GM23248 (cell line): ENCODE measurements at regions not wholly inside any gene's neighbourhood (a gene's known extent, or its start where the extent isn't known, plus 50 kb on each side); places are given as distances from the start of the nearest gene placed in this dataset.

ENCODE experiments used
- DNase-seq: peaks from one replicate; pipeline ENCODE4 v3.0.0-alpha.2; 2015
- H2AFZ ChIP-seq: fragments of 200-600 bp; sonication (generic); 2 replicates; pipeline ENCODE4 v1.6.1; 2016; ENCODE audit warnings: antibody characterized with exemption
- H3F3A ChIP-seq: fragments of 200-600 bp; sonication (generic); 2 replicates; pipeline ENCODE4 v1.6.1; 2016; ENCODE audit warnings: mild to moderate bottlenecking, antibody characterized with exemption, mixed run types; ENCODE audit not compliant: insufficient read depth
- H3K27ac ChIP-seq: fragments of 200-600 bp; sonication (generic); 2 replicates; pipeline ENCODE4 v1.5.1; 2016; ENCODE audit warnings: mild to moderate bottlenecking
- H3K27me3 ChIP-seq: fragments of 200-600 bp; sonication (generic); replicated peaks from 2 replicates; pipeline ENCODE4 v1.6.1; 2016; ENCODE audit warnings: mild to moderate bottlenecking; ENCODE audit not compliant: insufficient read depth
- H3K36me3 ChIP-seq: fragments of 200-600 bp; sonication (generic); 2 replicates; pipeline ENCODE4 v1.6.1; 2016; ENCODE audit warnings: low read depth, mild to moderate bottlenecking
- H3K4me1 ChIP-seq: fragments of 200-600 bp; sonication (generic); 2 replicates; pipeline ENCODE4 v1.6.1; 2016; ENCODE audit warnings: mild to moderate bottlenecking; ENCODE audit not compliant: insufficient read depth
- H3K4me2 ChIP-seq: fragments of 200-600 bp; sonication (generic); one replicate; pipeline ENCODE4 v1.6.1; 2016; ENCODE audit warnings: mild to moderate bottlenecking; ENCODE audit not compliant: unreplicated experiment
- H3K4me3 ChIP-seq: fragments of 200-600 bp; sonication (generic); 2 replicates; pipeline ENCODE4 v1.5.1; 2016; ENCODE audit warnings: mild to moderate bottlenecking
- H3K79me2 ChIP-seq: fragments of 200-600 bp; sonication (generic); 2 replicates; pipeline ENCODE4 v1.6.1; 2016; ENCODE audit warnings: mild to moderate bottlenecking; ENCODE audit not compliant: insufficient read depth
- H3K9ac ChIP-seq: fragments of 200-600 bp; sonication (generic); 2 replicates; pipeline ENCODE4 v1.6.1; 2016; ENCODE audit warnings: mild to moderate bottlenecking
- H3K9me2 ChIP-seq: fragments of 200-600 bp; sonication (generic); 2 replicates; pipeline ENCODE4 v1.6.1; 2016; ENCODE audit warnings: mixed run types, mild to moderate bottlenecking, moderate library complexity; ENCODE audit not compliant: insufficient read depth
- H3K9me3 ChIP-seq: fragments of 200-600 bp; sonication (generic); one replicate; pipeline ENCODE4 v1.6.1; 2017; ENCODE audit warnings: low read depth
- H4K20me1 ChIP-seq: fragments of 200-600 bp; sonication (generic); 2 replicates; pipeline ENCODE4 v1.6.0; 2016; ENCODE audit not compliant: insufficient read depth
- EZH2 ChIP-seq: fragments of 200-600 bp; sonication (generic); IDR thresholded peaks from 2 replicates; pipeline ENCODE4 v1.6.1; 2018; ENCODE audit warnings: antibody characterized with exemption, mild to moderate bottlenecking; ENCODE audit not compliant: insufficient read depth, poor library complexity, severe bottlenecking
- EZH2phosphoT487 ChIP-seq: fragments of 200-600 bp; sonication (generic); IDR thresholded peaks from 2 replicates; pipeline ENCODE4 v1.6.1; 2018; ENCODE audit warnings: antibody characterized with exemption, moderate library complexity, mild to moderate bottlenecking, low read depth; ENCODE audit not compliant: insufficient read depth
- WGBS, 2 experiments: methylation state at CpG; one replicate each; pipeline ENCODE4 v1.1.6; 2015 to 2017; ENCODE audit warnings: low lambda C conversion rate in 2 of 2, low coverage in 1 of 2; ENCODE audit errors: missing lambda C conversion rate in 2 of 2; 5-methylcytosine and 5-hydroxymethylcytosine counted together
- in situ Hi-C: fragments of 300-500 bp; cut with MboI; formaldehyde crosslinking; loops from 2 replicates; pipeline ENCODE4 v1.15.0; 2020

DNA sequence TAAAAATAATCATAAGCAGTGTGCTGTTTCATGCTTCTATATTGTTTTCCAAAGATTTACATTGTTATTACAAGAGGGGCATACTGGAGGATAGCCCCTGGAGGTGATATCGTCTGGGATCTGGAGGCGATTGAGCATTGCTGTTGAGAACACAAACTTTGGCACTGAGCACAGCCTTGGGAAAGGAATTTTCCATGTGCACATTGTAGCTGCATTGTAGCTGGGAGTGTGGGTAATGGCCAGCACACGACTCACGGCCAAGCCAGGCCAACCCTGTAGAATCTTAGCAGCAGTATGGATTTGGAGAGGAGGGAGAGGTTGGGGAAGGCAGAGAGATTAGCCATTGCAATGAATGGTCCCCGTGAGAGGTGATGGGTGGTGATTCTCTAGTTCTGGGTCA is 121.9 kb downstream of the SMIM20 start:
- H2AFZ ChIP-seq, result no peak overlapping the region
- WGBS, 2 experiments, result 68 to 75% methylated on average over 5 of the region's 5 CpGs
- DNase-seq, result peak; percentile 30

DNA sequence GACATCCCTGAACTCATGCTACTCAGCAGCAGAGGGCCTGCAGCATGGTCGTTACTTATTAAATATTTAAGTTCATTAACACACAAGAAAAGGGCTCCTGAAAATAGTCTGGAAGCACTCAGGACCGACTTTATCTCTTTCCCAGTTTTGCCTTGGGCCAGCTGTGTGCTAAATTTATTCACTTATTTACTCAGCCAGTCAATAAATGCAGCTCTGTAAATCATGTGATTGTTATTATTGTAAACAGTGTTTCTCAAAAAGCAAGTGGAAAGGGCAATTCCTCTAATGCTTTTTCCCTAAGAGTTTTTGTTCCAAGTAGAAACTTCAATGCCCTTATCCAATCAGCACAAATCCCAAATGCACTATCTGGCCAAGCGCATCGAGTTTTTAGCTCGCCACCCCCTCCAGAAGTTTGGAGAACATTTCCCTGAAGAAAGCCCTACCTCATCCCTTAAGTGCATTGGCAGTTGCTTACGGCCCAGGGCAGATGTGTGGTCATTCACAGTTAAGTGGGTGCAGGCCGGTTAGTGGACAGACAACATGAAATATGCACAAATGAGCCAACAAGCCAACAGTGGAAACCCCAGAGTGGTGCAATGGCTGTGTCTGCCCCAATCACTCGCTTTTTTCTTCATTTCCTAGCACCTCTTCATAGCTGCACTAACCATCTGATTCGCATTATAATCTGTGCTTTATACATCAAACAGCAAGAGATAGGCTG is 125.8 kb downstream of the SMIM20 start:
- TF ChIP-seq EZH2phosphoT487 (no peak), EZH2 (no peak)
- no peaks in the 10 kb centered on the region for H3K9me2 ChIP-seq
- H3K27ac ChIP-seq, result no peak overlapping the region
- no peak overlapping the region for H3K9ac ChIP-seq
- no peaks in the 10 kb centered on the region for H3K79me2 ChIP-seq
- no peaks in the 10 kb centered on the region for H3K36me3 ChIP-seq
- no peaks in the 10 kb centered on the region for H4K20me1 ChIP-seq
- in situ Hi-C loops, result loop anchor here (25.0 kb wide), 1 partner anchor 373 kb away; no protein-coding TSS in a partner anchor
- H3K4me3 ChIP-seq, result no peak overlapping the region
- no peaks in the 10 kb centered on the region for H3K9me3 ChIP-seq
- WGBS, 2 experiments, result 46 to 48% methylated on average over 9 of the region's 9 CpGs
- no peaks in the 10 kb centered on the region for H3K4me1 ChIP-seq
- H3K4me2 ChIP-seq, result no peak overlapping the region
- peak; percentile 35 for DNase-seq
- no peak overlapping the region for H2AFZ ChIP-seq
- H3F3A ChIP-seq, result no peaks in the 10 kb centered on the region
- H3K27me3 ChIP-seq, result no peaks in the 10 kb centered on the region

More for the DNA sequence above, 121.9 kb downstream of the SMIM20 start:
- Histone ChIP-seq H3K9ac (no peak overlapping the region), H3K27me3 (no peaks in the 10 kb centered on the region), H3K9me2 (no peaks in the 10 kb centered on the region), H3K36me3 (no peaks in the 10 kb centered on the region), H3K27ac (no peak overlapping the region), H3K9me3 (no peaks in the 10 kb centered on the region), H3K4me3 (no peak overlapping the region), H3K4me2 (no peak overlapping the region), H3F3A (peaks cover 29% of the 10 kb centered on the region), H4K20me1 (no peaks in the 10 kb centered on the region), H3K4me1 (peaks cover 24% of the 10 kb centered on the region), H3K79me2 (no peaks in the 10 kb centered on the region)
- in situ Hi-C loops, result loop anchor here (25.0 kb wide), 1 partner anchor 376 kb away; no protein-coding TSS in a partner anchor
- TF ChIP-seq EZH2 (no peak), EZH2phosphoT487 (no peak)

DNA sequence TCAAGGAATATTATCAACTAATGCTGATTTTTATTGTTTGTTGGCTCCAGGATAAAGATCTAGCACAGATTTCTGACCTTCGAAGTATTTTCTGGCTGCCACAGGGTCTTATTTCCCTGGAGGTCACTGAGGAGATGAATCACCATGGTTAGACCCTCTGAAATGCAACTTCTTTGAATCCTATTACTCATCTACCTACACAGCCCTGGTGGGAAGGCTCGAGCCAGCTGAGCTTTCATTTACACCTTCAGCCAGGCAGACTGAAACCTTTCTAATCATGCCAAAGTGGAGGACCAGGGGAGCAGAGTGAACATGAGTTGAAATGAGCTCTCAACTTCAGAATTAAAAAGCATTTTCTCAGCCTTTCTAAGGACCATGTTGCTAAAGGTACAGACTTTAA is 130.5 kb downstream of the SMIM20 start:
- DNase-seq, result no peak
- Histone ChIP-seq H3K9me2 (no peaks in the 10 kb centered on the region), H3K79me2 (no peaks in the 10 kb centered on the region), H3K36me3 (no peaks in the 10 kb centered on the region), H3K4me2 (no peak overlapping the region), H3F3A (peaks cover 9% of the 10 kb centered on the region), H3K9me3 (no peaks in the 10 kb centered on the region), H2AFZ (no peak overlapping the region), H3K27me3 (no peaks in the 10 kb centered on the region), H3K4me3 (no peak overlapping the region), H4K20me1 (no peaks in the 10 kb centered on the region), H3K9ac (no peak overlapping the region), H3K27ac (no peak overlapping the region), H3K4me1 (peaks cover 16% of the 10 kb centered on the region)
- in situ Hi-C loops, result loop anchor here (25.0 kb wide), 1 partner anchor 368 kb away; no protein-coding TSS in a partner anchor
- 95 to 98% methylated on average over 2 of the region's 2 CpGs for WGBS, 2 experiments
- TF ChIP-seq EZH2phosphoT487 (no peak), EZH2 (no peak)

DNA sequence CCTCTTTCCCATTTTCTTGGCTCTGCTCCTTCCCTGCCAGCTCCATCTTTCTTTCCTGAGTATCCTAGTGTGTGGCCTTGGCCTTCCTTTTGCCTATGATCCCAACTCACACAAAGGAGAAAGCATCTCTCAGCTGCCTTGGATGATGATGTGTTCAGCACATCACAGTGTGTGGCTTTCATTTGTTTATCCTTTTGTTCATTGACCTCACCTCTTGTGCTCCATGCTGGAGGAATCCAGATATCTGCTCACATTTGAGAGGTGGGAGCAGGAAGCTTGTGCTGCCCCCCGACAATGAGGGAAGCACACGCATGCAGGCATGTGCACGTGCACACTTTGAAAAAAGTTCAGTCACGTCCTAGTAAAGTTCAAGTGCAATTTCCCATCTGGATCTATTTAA is 131.0 kb downstream of the SMIM20 start:
- no peak overlapping the region for H2AFZ ChIP-seq
- no peaks in the 10 kb centered on the region for H4K20me1 ChIP-seq
- in situ Hi-C loops, result loop anchor here (25.0 kb wide), 1 partner anchor 367 kb away; no protein-coding TSS in a partner anchor
- H3K9ac ChIP-seq, result no peak overlapping the region
- no peak overlapping the region for H3K4me2 ChIP-seq
- no peaks in the 10 kb centered on the region for H3K36me3 ChIP-seq
- no peak overlapping the region for H3K4me3 ChIP-seq
- TF ChIP-seq EZH2 (no peak), EZH2phosphoT487 (no peak)
- no peaks in the 10 kb centered on the region for H3K79me2 ChIP-seq
- no peak overlapping the region for H3K27ac ChIP-seq
- H3K4me1 ChIP-seq, result peaks cover 19% of the 10 kb centered on the region
- H3F3A ChIP-seq, result peaks cover 13% of the 10 kb centered on the region
- H3K9me3 ChIP-seq, result no peaks in the 10 kb centered on the region
- H3K9me2 ChIP-seq, result no peaks in the 10 kb centered on the region
- WGBS, 2 experiments, result 80 to 87% methylated on average over 4 of the region's 4 CpGs
- H3K27me3 ChIP-seq, result no peaks in the 10 kb centered on the region
- DNase-seq, result no peak

- no peaks in the 10 kb centered on the region for H3K36me3 ChIP-seq
- peak overlapping the region; percentile 75 for H3K9ac ChIP-seq
- no peaks in the 10 kb centered on the region for H3K9me2 ChIP-seq
- peak overlapping the region; percentile 88 for H3K27ac ChIP-seq
- H2AFZ ChIP-seq, result peak overlapping the region; percentile 77
- no peaks in the 10 kb centered on the region for H3K79me2 ChIP-seq
- peak overlapping the region; percentile 77 for H3K4me2 ChIP-seq
- DNase-seq, result no peak
- no peaks in the 10 kb centered on the region for H3K9me3 ChIP-seq
- no peaks in the 10 kb centered on the region for H3K27me3 ChIP-seq
- H3K4me1 ChIP-seq, result peaks cover 19% of the 10 kb centered on the region
- no peak for TF ChIP-seq EZH2phosphoT487
- TF ChIP-seq EZH2, result no peak
- 94 to 95% methylated on average over 5 of the region's 5 CpGs for WGBS, 2 experiments
- H4K20me1 ChIP-seq, result no peaks in the 10 kb centered on the region
- H3K4me3 ChIP-seq, result no peak overlapping the region
- peaks cover 13% of the 10 kb centered on the region for H3F3A ChIP-seq
- in situ Hi-C loops, result loop anchor here (25.0 kb wide), 1 partner anchor 365 kb away; no protein-coding TSS in a partner anchor
These were observed 133.8 kb downstream of the SMIM20 start for GRCh38 chr4:26047795-26048194.
